OCI-LY1 (cell line): ENCODE measurements at regions not wholly inside any gene's neighbourhood (a gene's known extent, or its start where the extent isn't known, plus 50 kb on each side); places are given as distances from the start of the nearest gene placed in this dataset.

Experiments used
- H2AFZ ChIP-seq: fragments of 200-600 bp; sonication (generic), shearing (Covaris generic); 2 replicates; pipeline ENCODE4 v1.6.0; 2014; ENCODE audit warnings: antibody characterized with exemption, mild to moderate bottlenecking, low read length
- H3F3A ChIP-seq: fragments of 200-600 bp; sonication (generic), shearing (Covaris generic); 2 replicates; pipeline ENCODE4 v1.6.0; 2014; ENCODE audit warnings: mild to moderate bottlenecking, antibody characterized with exemption, low read length, moderate library complexity; ENCODE audit not compliant: insufficient read depth
- H3K27ac ChIP-seq: fragments of 200-600 bp; sonication (generic); 2 replicates; pipeline ENCODE4 v1.5.1; 2014; ENCODE audit warnings: low read length, mixed run types, mild to moderate bottlenecking, low read depth; ENCODE audit not compliant: poor library complexity, severe bottlenecking
- H3K27me3 ChIP-seq: fragments of 200-600 bp; sonication (generic); 2 replicates; pipeline ENCODE4 v1.6.0; 2014; ENCODE audit warnings: antibody characterized with exemption, mild to moderate bottlenecking, low read length, moderate library complexity; ENCODE audit not compliant: insufficient read depth
- H3K36me3 ChIP-seq: fragments of 200-600 bp; sonication (generic); 2 replicates; pipeline ENCODE4 v1.6.1; 2014; ENCODE audit warnings: mild to moderate bottlenecking, antibody characterized with exemption, low read length, moderate library complexity, mixed read lengths; ENCODE audit not compliant: insufficient read depth
- H3K4me1 ChIP-seq: fragments of 200-600 bp; sonication (generic); 2 replicates; pipeline ENCODE4 v1.5.1; 2014; ENCODE audit warnings: mild to moderate bottlenecking, low read length, moderate library complexity; ENCODE audit not compliant: insufficient read depth, severe bottlenecking
- H3K4me2 ChIP-seq: fragments of 200-600 bp; sonication (generic), shearing (Covaris generic); 2 replicates; pipeline ENCODE4 v1.6.1; 2014; ENCODE audit warnings: low read length
- H3K4me3 ChIP-seq: fragments of 200-600 bp; sonication (generic); 2 replicates; pipeline ENCODE4 v1.5.1; 2014; ENCODE audit warnings: low read length, low read depth, mild to moderate bottlenecking, mixed read lengths; ENCODE audit not compliant: poor library complexity, severe bottlenecking
- H3K79me2 ChIP-seq: fragments of 200-600 bp; shearing (Covaris generic); 2 replicates; pipeline ENCODE4 v1.6.1; 2016; ENCODE audit warnings: mixed run types, low read length, mixed read lengths; ENCODE audit not compliant: insufficient read depth
- H3K9ac ChIP-seq: fragments of 200-600 bp; sonication (generic), shearing (Covaris generic); 2 replicates; pipeline ENCODE4 v1.6.1; 2014; ENCODE audit warnings: mild to moderate bottlenecking, low read length, mixed read lengths
- H3K9me2 ChIP-seq: fragments of 200-600 bp; sonication (generic), shearing (Covaris generic); 2 replicates; pipeline ENCODE4 v1.6.1; 2014; ENCODE audit warnings: low read depth, mild to moderate bottlenecking, low read length, mixed read lengths
- H3K9me3 ChIP-seq: fragments of 200-600 bp; shearing (Covaris generic); 2 replicates; pipeline ENCODE4 v1.6.1; 2014; ENCODE audit warnings: low read length, mixed read lengths
- H4K20me1 ChIP-seq: fragments of 200-600 bp; sonication (generic), shearing (Covaris generic); 2 replicates; pipeline ENCODE4 v1.6.0; 2016; ENCODE audit warnings: mild to moderate bottlenecking, low read length; ENCODE audit not compliant: insufficient read depth
- EZH2 ChIP-seq: fragments of 200-600 bp; sonication (generic), shearing (Covaris generic); IDR thresholded peaks from 2 replicates; pipeline ENCODE4 v1.8.0; 2017; ENCODE audit warnings: borderline replicate concordance, mixed run types, mild to moderate bottlenecking, antibody characterized with exemption, low read length, moderate library complexity, mixed read lengths
- TF ChIP-seq, protein P1 (sequence below): fragments of 200-600 bp; sonication (generic), shearing (Covaris generic); IDR thresholded peaks from 2 replicates; pipeline ENCODE4 v1.5.1; 2017; ENCODE audit warnings: mild to moderate bottlenecking, antibody characterized with exemption, low read length, moderate library complexity, mixed read lengths

DNA sequence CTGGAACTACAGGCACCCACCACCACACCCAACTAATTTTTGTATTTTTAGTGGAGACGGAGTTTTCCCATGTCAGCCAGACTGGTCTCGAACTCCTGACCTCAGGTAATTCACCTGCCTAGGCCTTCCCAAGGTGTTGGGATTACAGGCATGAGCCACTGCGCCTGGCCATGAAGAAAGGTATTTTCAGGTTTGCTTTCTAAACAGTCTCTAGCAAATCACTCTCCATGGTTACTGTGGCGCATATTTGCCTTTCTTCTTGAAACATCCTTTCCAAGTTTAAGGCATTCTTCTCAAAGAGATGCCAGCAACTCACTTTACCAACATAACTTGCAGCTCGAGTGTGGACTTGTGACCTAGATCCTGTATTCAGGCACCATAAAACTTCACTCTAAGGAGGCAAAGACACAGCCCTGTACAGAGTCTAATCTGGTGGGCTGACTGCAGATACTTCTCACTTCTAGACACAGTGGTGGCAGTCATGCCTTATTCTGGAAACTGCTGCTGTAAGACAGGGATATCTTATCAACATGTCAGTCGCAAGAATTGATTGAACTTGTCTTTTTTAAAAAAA is 461.4 kb upstream of the TSHZ3 start:
- Histone ChIP-seq H4K20me1 (no peaks in the 10 kb centered on the region), H3K9ac (no peak overlapping the region), H3K9me2 (no peaks in the 10 kb centered on the region), H3K4me2 (no peak overlapping the region), H3K4me3 (no peak overlapping the region), H2AFZ (no peak overlapping the region), H3K9me3 (no peaks in the 10 kb centered on the region), H3K36me3 (no peaks in the 10 kb centered on the region), H3K79me2 (no peaks in the 10 kb centered on the region), H3K4me1 (no peaks in the 10 kb centered on the region), H3K27me3 (no peaks in the 10 kb centered on the region), H3F3A (no peaks in the 10 kb centered on the region), H3K27ac (no peak overlapping the region)
- TF ChIP-seq, protein P1, sequence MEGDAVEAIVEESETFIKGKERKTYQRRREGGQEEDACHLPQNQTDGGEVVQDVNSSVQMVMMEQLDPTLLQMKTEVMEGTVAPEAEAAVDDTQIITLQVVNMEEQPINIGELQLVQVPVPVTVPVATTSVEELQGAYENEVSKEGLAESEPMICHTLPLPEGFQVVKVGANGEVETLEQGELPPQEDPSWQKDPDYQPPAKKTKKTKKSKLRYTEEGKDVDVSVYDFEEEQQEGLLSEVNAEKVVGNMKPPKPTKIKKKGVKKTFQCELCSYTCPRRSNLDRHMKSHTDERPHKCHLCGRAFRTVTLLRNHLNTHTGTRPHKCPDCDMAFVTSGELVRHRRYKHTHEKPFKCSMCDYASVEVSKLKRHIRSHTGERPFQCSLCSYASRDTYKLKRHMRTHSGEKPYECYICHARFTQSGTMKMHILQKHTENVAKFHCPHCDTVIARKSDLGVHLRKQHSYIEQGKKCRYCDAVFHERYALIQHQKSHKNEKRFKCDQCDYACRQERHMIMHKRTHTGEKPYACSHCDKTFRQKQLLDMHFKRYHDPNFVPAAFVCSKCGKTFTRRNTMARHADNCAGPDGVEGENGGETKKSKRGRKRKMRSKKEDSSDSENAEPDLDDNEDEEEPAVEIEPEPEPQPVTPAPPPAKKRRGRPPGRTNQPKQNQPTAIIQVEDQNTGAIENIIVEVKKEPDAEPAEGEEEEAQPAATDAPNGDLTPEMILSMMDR: no peak
- no peak for TF ChIP-seq EZH2

DNA sequence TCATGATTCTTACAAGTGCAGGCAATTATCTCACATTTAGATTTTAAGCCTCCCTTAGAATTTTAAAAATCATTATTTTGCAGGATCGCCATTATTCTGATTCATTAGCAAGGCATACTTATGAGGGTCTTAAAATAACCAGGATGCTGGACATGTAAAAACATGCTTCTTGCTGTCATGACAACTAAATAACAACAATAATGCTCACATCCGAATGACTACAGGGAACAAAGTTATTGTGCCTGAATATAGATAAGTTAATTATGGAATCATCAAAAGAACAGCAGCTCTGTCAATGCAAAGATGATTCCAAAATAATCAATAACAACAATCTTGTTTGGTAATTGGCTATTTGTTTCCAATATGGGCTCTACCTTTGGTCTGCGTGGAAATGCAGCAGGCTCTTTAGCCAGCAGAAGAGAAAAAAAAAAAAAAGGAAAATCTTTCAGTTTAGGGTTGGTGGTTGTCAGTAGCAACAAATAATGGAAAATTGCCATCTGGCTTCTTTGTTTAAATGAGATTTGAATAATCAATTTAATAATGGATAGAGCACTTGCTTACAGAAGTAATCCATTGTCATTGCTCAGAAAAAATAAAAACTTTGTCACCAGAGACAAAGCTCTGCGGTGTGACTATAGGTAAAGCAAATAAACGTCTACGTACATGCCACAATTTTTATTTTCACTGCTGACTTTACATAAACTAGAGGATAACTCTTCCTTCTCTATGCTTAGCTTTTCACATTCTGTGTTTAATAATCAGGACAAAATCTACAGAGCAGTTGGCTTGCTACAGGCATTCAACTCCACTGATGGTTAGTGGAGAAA is 468.9 kb upstream of the TSHZ3 start:
- Histone ChIP-seq H3K79me2 (no peaks in the 10 kb centered on the region), H3K4me2 (no peak overlapping the region), H3K27ac (no peak overlapping the region), H3K9me3 (no peaks in the 10 kb centered on the region), H3K4me1 (no peaks in the 10 kb centered on the region), H2AFZ (no peak overlapping the region), H4K20me1 (no peaks in the 10 kb centered on the region), H3K4me3 (no peak overlapping the region), H3K27me3 (no peaks in the 10 kb centered on the region), H3K9ac (no peak overlapping the region), H3F3A (no peaks in the 10 kb centered on the region), H3K9me2 (no peaks in the 10 kb centered on the region), H3K36me3 (no peaks in the 10 kb centered on the region)
- TF ChIP-seq EZH2: no peak
- TF ChIP-seq, protein P1: no peak

DNA sequence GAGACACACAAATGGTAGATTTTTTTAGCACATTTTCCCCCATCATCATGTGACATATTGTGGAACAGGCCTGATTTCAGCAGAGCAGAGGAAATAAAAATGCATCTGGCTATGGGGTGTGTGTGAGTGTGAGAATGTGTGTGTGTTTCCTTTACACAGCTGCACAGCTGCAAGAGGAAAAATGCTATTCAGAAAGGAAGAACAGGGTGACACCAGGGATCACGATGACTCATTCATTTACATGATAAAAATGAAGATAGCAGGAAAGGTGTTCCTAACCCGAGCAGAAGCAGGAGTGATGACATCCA is 469.5 kb upstream of the TSHZ3 start:
- Histone ChIP-seq H3K9me2 (no peaks in the 10 kb centered on the region), H3F3A (no peaks in the 10 kb centered on the region), H4K20me1 (no peaks in the 10 kb centered on the region), H3K4me1 (no peaks in the 10 kb centered on the region), H3K9me3 (no peaks in the 10 kb centered on the region), H2AFZ (no peak overlapping the region), H3K36me3 (no peaks in the 10 kb centered on the region), H3K4me2 (no peak overlapping the region), H3K4me3 (no peak overlapping the region), H3K9ac (no peak overlapping the region), H3K79me2 (no peaks in the 10 kb centered on the region), H3K27me3 (no peaks in the 10 kb centered on the region), H3K27ac (no peak overlapping the region)
- TF ChIP-seq, protein P1: no peak
- TF ChIP-seq EZH2: no peak
